Neutrophil (primary cell): ENCODE measurements at regions not wholly inside any gene's neighbourhood (a gene's known extent, or its start where the extent isn't known, plus 50 kb on each side); places are given as distances from the start of the nearest gene placed in this dataset.

Source experiments
- H3K27ac ChIP-seq: fragments of 200-600 bp; sonication (generic); 2 replicates; pipeline ENCODE4 v1.5.1; 2016; ENCODE audit warnings: mild to moderate bottlenecking, moderate library complexity
- H3K27me3 ChIP-seq: fragments of 200-600 bp; sonication (generic); 2 replicates; pipeline ENCODE4 v1.6.0; 2016; ENCODE audit warnings: mild to moderate bottlenecking
- H3K36me3 ChIP-seq: fragments of 200-600 bp; sonication (generic); 2 replicates; pipeline ENCODE4 v1.5.1; 2017
- H3K4me1 ChIP-seq, 2 experiments: fragments of 200-600 bp in 1 of 2; sonication (generic) in 1 of 2; 1 replicate in 1 of 2; 2 replicates in 1 of 2; pipeline versions ENCODE4 v1.5.1 to v1.6.1; 2013 to 2016; ENCODE audit warnings: low read depth in 1 of 2, low read length in 1 of 2, mild to moderate bottlenecking in 1 of 2, moderate library complexity in 1 of 2; ENCODE audit not compliant: control insufficient read depth in 1 of 2, insufficient read depth in 1 of 2
- H3K4me3 ChIP-seq, 2 experiments: fragments of 200-600 bp in 1 of 2; sonication (generic) in 1 of 2; 1 replicate in 1 of 2; 2 replicates in 1 of 2; pipeline ENCODE4 v1.5.1; 2013 to 2016; ENCODE audit warnings: low read depth in 1 of 2, low read length in 1 of 2, mild to moderate bottlenecking in 1 of 2, moderate library complexity in 1 of 2
- H3K9me3 ChIP-seq: fragments of 200-600 bp; sonication (generic); 2 replicates; pipeline ENCODE4 v1.5.1; 2016
- CTCF ChIP-seq: fragments of 200-600 bp; sonication (generic); IDR thresholded peaks from 2 replicates; pipeline ENCODE4 v1.5.1; 2016; ENCODE audit warnings: antibody characterized with exemption

- Histone ChIP-seq H3K27ac (no peak overlapping the region), H3K36me3 (no peaks in the 10 kb centered on the region), H3K4me1 (no peaks in the 10 kb centered on the region), H3K27me3 (no peaks in the 10 kb centered on the region), H3K4me3 (no peak overlapping the region), H3K9me3 (no peaks in the 10 kb centered on the region)
- no peak for TF ChIP-seq CTCF
Observed at GRCh38 chr4:132709056-132709455, 440.0 kb upstream of the PCDH10 start.

DNA sequence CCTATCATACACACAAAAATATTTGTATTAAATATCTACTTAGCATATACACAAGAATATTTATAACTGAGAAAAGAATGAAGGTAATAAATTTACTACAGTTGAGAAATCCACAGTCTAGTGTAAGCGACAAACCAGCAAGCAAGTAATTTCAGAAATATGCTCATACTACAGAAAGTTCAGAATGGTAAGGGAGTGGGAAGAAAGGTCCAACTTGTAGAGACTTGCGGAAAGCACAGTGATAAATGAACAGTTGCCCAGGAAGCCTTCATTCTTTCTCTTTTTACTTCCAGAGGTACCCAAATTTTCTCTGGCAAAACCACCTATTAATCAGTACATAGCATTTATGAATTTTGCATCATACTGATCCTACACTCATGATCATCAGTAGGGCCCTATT, 438.1 kb upstream of the PCDH10 start:
- no peaks in the 10 kb centered on the region for H3K36me3 ChIP-seq
- TF ChIP-seq CTCF = no peak

GRCh38 chr4:132737344-132737743, 411.8 kb upstream of the PCDH10 start:
- no peak for TF ChIP-seq CTCF
- H3K9me3 ChIP-seq = no peaks in the 10 kb centered on the region
- no peaks in the 10 kb centered on the region for H3K36me3 ChIP-seq
- no peaks in the 10 kb centered on the region for H3K4me1 ChIP-seq
- no peak overlapping the region for H3K4me3 ChIP-seq
- H3K27ac ChIP-seq = no peak overlapping the region
- H3K27me3 ChIP-seq = no peaks in the 10 kb centered on the region

More for the DNA sequence above, 438.1 kb upstream of the PCDH10 start:
- Histone ChIP-seq H3K4me1 (no peaks in the 10 kb centered on the region), H3K9me3 (no peaks in the 10 kb centered on the region), H3K27me3 (no peaks in the 10 kb centered on the region), H3K4me3 (no peak overlapping the region), H3K27ac (no peak overlapping the region)

DNA sequence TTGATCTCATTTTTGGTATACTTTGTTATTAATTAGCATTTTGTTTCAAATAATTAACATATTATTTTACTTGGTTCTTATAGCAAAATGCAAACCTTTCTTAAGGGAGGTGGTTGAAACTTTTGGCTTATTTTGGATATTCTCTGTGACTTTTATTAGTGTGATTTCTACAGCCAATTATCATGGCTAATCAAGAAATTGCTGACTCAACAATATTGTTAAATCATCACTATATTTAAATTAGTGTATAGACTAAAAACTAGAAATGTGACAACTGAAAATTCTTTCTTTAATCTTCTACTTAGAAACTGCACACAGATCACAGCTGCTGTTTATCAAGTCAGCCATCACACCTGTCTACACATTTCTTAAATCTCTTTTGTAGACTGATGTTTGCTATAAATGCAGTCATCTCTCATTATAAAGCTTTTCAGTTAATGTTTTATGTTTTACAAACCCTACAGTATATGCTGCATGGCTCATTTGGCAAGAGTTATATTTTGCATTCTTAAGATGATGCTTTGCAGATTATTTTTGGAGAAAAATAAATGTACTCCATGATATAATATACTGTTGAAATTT, 389.8 kb upstream of the PCDH10 start:
- no peaks in the 10 kb centered on the region for H3K27me3 ChIP-seq
- H3K4me1 ChIP-seq = no peaks in the 10 kb centered on the region
- TF ChIP-seq CTCF = no peak
- no peaks in the 10 kb centered on the region for H3K9me3 ChIP-seq
- no peaks in the 10 kb centered on the region for H3K36me3 ChIP-seq
- no peak overlapping the region for H3K27ac ChIP-seq
- H3K4me3 ChIP-seq = no peak overlapping the region

DNA sequence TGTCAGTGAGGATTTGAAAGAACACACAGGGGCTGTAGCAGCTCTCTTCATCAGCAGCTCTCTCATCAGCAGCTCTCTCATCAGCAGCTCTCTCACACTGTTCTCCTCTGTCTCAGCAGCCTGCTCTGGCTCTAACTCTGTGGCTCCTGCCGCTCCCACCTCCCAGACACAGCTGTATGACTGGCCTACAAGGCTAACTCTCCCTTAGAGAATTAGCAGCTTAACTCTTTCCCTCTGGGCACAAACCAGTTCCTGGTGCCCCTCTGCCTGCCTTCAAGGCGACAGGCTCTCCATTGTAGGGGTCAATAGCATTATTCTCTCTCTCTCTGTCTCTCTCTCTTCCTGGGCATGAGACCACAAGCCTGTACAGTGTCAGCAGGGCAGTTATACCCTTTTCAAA, 385.6 kb upstream of the PCDH10 start:
- Histone ChIP-seq H3K27me3 (no peaks in the 10 kb centered on the region), H3K27ac (no peak overlapping the region), H3K9me3 (no peaks in the 10 kb centered on the region), H3K36me3 (no peaks in the 10 kb centered on the region), H3K4me3 (no peak overlapping the region), H3K4me1 (no peaks in the 10 kb centered on the region)
- no peak for TF ChIP-seq CTCF

DNA sequence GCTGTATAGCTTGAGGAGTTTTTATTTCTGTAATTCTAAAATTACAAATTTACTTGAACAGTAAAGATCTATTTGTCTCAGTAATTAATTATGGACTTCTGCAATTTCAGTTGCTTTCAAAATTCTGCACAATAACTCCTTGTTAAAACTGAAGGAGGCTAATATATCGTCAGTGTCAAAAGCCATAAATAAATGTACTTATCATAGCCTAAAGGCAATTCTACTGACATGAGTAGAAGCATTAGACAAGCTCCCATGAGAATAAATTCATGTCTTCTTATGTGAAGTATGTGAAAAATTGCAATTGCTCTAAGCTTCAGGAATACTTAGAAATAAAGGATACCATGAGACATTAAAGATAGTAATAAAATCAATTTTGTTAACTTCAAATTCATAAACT, 381.2 kb upstream of the PCDH10 start:
- no peaks in the 10 kb centered on the region for H3K27me3 ChIP-seq
- no peaks in the 10 kb centered on the region for H3K9me3 ChIP-seq
- no peak for TF ChIP-seq CTCF
- H3K36me3 ChIP-seq = no peaks in the 10 kb centered on the region
- no peaks in the 10 kb centered on the region for H3K4me1 ChIP-seq
- H3K27ac ChIP-seq = no peak overlapping the region
- H3K4me3 ChIP-seq = no peak overlapping the region
